ENCODE measurements at regions not wholly inside any gene's neighbourhood (a gene's known extent, or its start where the extent isn't known, plus 50 kb on each side); places are given as distances from the start of the nearest gene placed in this dataset.
A peak's percentile ranks its signal among the peaks of the same experiment; 100 is the strongest.

DNA sequence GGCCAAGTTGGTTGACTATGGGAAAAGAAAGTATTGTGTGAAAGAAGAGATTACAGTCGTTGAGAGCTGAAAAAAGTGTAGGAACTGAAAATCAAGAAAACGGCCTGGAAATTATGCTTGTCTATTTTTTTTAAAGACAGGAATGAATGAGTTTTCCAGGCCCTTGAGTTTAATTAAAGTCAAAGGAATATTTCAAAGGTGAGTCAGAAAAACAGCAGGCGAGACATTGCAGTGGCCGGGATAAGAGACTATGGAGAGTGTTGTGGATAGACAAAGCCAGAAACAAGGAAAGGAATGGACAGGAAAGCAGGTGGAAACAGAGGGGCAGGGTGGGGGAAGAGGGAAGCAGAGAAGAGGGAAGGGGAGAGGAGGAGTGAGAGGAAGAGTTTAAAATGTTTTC, 275.1 kb upstream of the LRTM1 start:
- H2AFZ ChIP-seq (ENCODE audit: low read length, unreplicated experiment) = no peak overlapping the region
- peaks cover 27% of the 10 kb centered on the region for H3K4me1 ChIP-seq (ENCODE audit: control insufficient read depth, insufficient read depth, low read length, unreplicated experiment)
- H3K4me3 ChIP-seq (ENCODE audit: low read depth, low read length) = no peak overlapping the region
- no peaks in the 10 kb centered on the region for H3K27me3 ChIP-seq (ENCODE audit: insufficient read depth, low read length)
- peak overlapping the region; percentile 85 for H3K27ac ChIP-seq (ENCODE audit: low read depth, low read length)
- H3K36me3 ChIP-seq (ENCODE audit: insufficient read depth, low read length) = no peaks in the 10 kb centered on the region
- no peaks in the 10 kb centered on the region for H3K79me2 ChIP-seq (ENCODE audit: control insufficient read depth, insufficient read depth, low read length, unreplicated experiment)

- H3K79me2 ChIP-seq (ENCODE audit: control insufficient read depth, insufficient read depth, low read length, unreplicated experiment) = no peaks in the 10 kb centered on the region
- peak overlapping the region; percentile 85 for H3K27ac ChIP-seq (ENCODE audit: low read depth, low read length)
- no peaks in the 10 kb centered on the region for H3K36me3 ChIP-seq (ENCODE audit: insufficient read depth, low read length)
- H3K27me3 ChIP-seq (ENCODE audit: insufficient read depth, low read length) = no peaks in the 10 kb centered on the region
- H3K4me1 ChIP-seq (ENCODE audit: control insufficient read depth, insufficient read depth, low read length, unreplicated experiment) = peaks cover 27% of the 10 kb centered on the region
- H2AFZ ChIP-seq (ENCODE audit: low read length, unreplicated experiment) = peak overlapping the region; percentile 55
- no peak overlapping the region for H3K4me3 ChIP-seq (ENCODE audit: low read depth, low read length)
These were observed 274.5 kb upstream of the LRTM1 start for GRCh38 chr3:55202326-55202725.

- no peaks in the 10 kb centered on the region for H3K27me3 ChIP-seq (ENCODE audit: insufficient read depth, low read length)
- H3K27ac ChIP-seq (ENCODE audit: low read depth, low read length) = peak overlapping the region; percentile 85
- H3K79me2 ChIP-seq (ENCODE audit: control insufficient read depth, insufficient read depth, low read length, unreplicated experiment) = no peaks in the 10 kb centered on the region
- H2AFZ ChIP-seq (ENCODE audit: low read length, unreplicated experiment) = peak overlapping the region; percentile 55
- peaks cover 27% of the 10 kb centered on the region for H3K4me1 ChIP-seq (ENCODE audit: control insufficient read depth, insufficient read depth, low read length, unreplicated experiment)
- no peak overlapping the region for H3K4me3 ChIP-seq (ENCODE audit: low read depth, low read length)
- no peaks in the 10 kb centered on the region for H3K36me3 ChIP-seq (ENCODE audit: insufficient read depth, low read length)
These were observed 273.9 kb upstream of the LRTM1 start for GRCh38 chr3:55201779-55202178.

- no peaks in the 10 kb centered on the region for H3K36me3 ChIP-seq (ENCODE audit: insufficient read depth, low read length)
- no peaks in the 10 kb centered on the region for H3K79me2 ChIP-seq (ENCODE audit: control insufficient read depth, insufficient read depth, low read length, unreplicated experiment)
- no peak overlapping the region for H2AFZ ChIP-seq (ENCODE audit: low read length, unreplicated experiment)
- no peaks in the 10 kb centered on the region for H3K27me3 ChIP-seq (ENCODE audit: insufficient read depth, low read length)
- H3K27ac ChIP-seq (ENCODE audit: low read depth, low read length) = no peak overlapping the region
- peaks cover 27% of the 10 kb centered on the region for H3K4me1 ChIP-seq (ENCODE audit: control insufficient read depth, insufficient read depth, low read length, unreplicated experiment)
- no peak overlapping the region for H3K4me3 ChIP-seq (ENCODE audit: low read depth, low read length)
These were observed 273.0 kb upstream of the LRTM1 start for GRCh38 chr3:55200906-55201305.

DNA sequence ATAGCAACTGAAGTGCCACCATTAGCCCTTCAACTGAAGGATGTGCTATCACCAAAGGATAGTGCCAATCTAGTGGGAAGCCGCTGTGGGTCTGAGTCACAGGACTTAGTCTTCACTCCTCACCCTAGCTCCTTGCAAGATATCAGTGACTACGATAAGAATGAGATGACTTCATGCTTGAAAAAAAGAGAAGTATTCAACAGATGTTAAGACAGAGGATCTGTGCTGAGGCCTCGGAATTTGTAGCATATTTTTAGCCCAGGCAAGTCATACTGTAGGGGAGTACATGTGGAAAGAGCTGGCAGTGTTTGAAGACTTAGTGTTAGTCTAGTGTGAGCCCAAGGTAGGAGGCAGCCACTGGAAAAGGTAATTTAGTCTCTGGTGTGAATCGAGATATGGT, 270.7 kb upstream of the LRTM1 start:
- no peaks in the 10 kb centered on the region for H3K36me3 ChIP-seq (ENCODE audit: insufficient read depth, low read length)
- 0 out of 2 replicates have a peak overlapping the region, but pooled peaks have one; percentile 2 for H3K27ac ChIP-seq (ENCODE audit: low read depth, low read length)

DNA sequence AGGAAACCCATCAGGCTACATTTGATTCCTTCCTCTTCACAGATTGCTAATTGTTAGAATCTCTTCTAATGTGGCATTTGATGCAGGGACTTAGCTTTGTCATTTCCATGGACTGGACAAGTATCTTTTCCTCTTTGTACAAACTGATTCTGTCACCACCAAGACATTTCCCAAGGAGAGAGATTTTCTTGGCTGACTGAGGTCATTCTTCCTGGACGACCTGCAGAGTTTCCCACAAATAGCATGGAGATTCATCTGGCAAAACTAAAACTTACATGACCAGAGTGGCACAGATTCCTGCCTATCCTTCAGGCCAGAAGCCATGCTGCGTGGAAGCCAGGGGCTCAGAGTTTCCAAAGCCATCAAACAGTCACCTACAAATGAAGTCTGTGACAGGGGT, 269.2 kb upstream of the LRTM1 start:
- no peak overlapping the region for H3K27ac ChIP-seq (ENCODE audit: low read depth, low read length)
- H3K4me1 ChIP-seq (ENCODE audit: control insufficient read depth, insufficient read depth, low read length, unreplicated experiment) = peaks cover 8% of the 10 kb centered on the region
- H3K27me3 ChIP-seq (ENCODE audit: insufficient read depth, low read length) = no peaks in the 10 kb centered on the region
- H2AFZ ChIP-seq (ENCODE audit: low read length, unreplicated experiment) = no peak overlapping the region
- no peaks in the 10 kb centered on the region for H3K79me2 ChIP-seq (ENCODE audit: control insufficient read depth, insufficient read depth, low read length, unreplicated experiment)
- H3K36me3 ChIP-seq (ENCODE audit: insufficient read depth, low read length) = no peaks in the 10 kb centered on the region
- H3K4me3 ChIP-seq (ENCODE audit: low read depth, low read length) = no peak overlapping the region

More for the DNA sequence above, 270.7 kb upstream of the LRTM1 start:
- Histone ChIP-seq H3K79me2 (ENCODE audit: control insufficient read depth, insufficient read depth, low read length, unreplicated experiment) (no peaks in the 10 kb centered on the region), H3K27me3 (ENCODE audit: insufficient read depth, low read length) (no peaks in the 10 kb centered on the region), H2AFZ (ENCODE audit: low read length, unreplicated experiment) (no peak overlapping the region), H3K4me1 (ENCODE audit: control insufficient read depth, insufficient read depth, low read length, unreplicated experiment) (peaks cover 15% of the 10 kb centered on the region), H3K4me3 (ENCODE audit: low read depth, low read length) (no peak overlapping the region)

GRCh38 chr3:55196495-55196894, 268.6 kb upstream of the LRTM1 start:
- Histone ChIP-seq H3K4me3 (ENCODE audit: low read depth, low read length) (no peak overlapping the region), H2AFZ (ENCODE audit: low read length, unreplicated experiment) (no peak overlapping the region)

GRCh38 chr3:55194376-55194775, 266.5 kb upstream of the LRTM1 start:
- no peaks in the 10 kb centered on the region for H3K79me2 ChIP-seq (ENCODE audit: control insufficient read depth, insufficient read depth, low read length, unreplicated experiment)
- no peaks in the 10 kb centered on the region for H3K36me3 ChIP-seq (ENCODE audit: insufficient read depth, low read length)
- H3K4me1 ChIP-seq (ENCODE audit: control insufficient read depth, insufficient read depth, low read length, unreplicated experiment) = peaks cover 11% of the 10 kb centered on the region
- H3K27me3 ChIP-seq (ENCODE audit: insufficient read depth, low read length) = no peaks in the 10 kb centered on the region
- no peak overlapping the region for H3K27ac ChIP-seq (ENCODE audit: low read depth, low read length)
- H3K4me3 ChIP-seq (ENCODE audit: low read depth, low read length) = no peak overlapping the region
- no peak overlapping the region for H2AFZ ChIP-seq (ENCODE audit: low read length, unreplicated experiment)

More at GRCh38 chr3:55196495-55196894, 268.6 kb upstream of the LRTM1 start:
- Histone ChIP-seq H3K79me2 (ENCODE audit: control insufficient read depth, insufficient read depth, low read length, unreplicated experiment) (no peaks in the 10 kb centered on the region), H3K27me3 (ENCODE audit: insufficient read depth, low read length) (no peaks in the 10 kb centered on the region), H3K27ac (ENCODE audit: low read depth, low read length) (no peak overlapping the region), H3K4me1 (ENCODE audit: control insufficient read depth, insufficient read depth, low read length, unreplicated experiment) (peaks cover 7% of the 10 kb centered on the region), H3K36me3 (ENCODE audit: insufficient read depth, low read length) (no peaks in the 10 kb centered on the region)

- Histone ChIP-seq H3K27ac (ENCODE audit: low read depth, low read length) (peak overlapping the region; percentile 86), H3K4me3 (ENCODE audit: low read depth, low read length) (no peak overlapping the region), H2AFZ (ENCODE audit: low read length, unreplicated experiment) (peak overlapping the region; percentile 47), H3K79me2 (ENCODE audit: control insufficient read depth, insufficient read depth, low read length, unreplicated experiment) (no peaks in the 10 kb centered on the region), H3K36me3 (ENCODE audit: insufficient read depth, low read length) (no peaks in the 10 kb centered on the region), H3K27me3 (ENCODE audit: insufficient read depth, low read length) (no peaks in the 10 kb centered on the region), H3K4me1 (ENCODE audit: control insufficient read depth, insufficient read depth, low read length, unreplicated experiment) (peaks cover 11% of the 10 kb centered on the region)
These were observed 264.3 kb upstream of the LRTM1 start for GRCh38 chr3:55191911-55192775.

DNA sequence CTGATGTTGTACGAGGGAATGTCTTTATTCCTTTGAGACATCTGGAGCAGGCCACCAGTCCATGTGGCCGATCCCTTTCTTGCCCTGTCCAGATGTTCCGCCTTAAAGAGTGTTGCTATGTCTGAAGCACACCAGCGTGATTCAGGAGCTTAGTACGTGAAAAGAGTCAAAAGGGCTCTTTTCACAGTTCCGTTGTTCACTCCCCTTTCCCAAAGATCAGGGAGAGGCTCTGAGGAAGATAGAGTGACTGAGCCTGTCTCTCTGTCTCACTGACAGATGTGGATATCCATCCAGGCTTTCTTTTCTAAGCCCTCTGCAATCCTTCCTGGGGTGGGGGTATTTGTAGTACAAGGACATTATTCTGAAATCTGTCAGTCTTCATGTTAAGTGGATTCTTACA, 262.5 kb upstream of the LRTM1 start:
- H2AFZ ChIP-seq (ENCODE audit: low read length, unreplicated experiment) = no peak overlapping the region
- H3K4me3 ChIP-seq (ENCODE audit: low read depth, low read length) = no peak overlapping the region
- H3K36me3 ChIP-seq (ENCODE audit: insufficient read depth, low read length) = no peaks in the 10 kb centered on the region
- no peaks in the 10 kb centered on the region for H3K27me3 ChIP-seq (ENCODE audit: insufficient read depth, low read length)
- H3K4me1 ChIP-seq (ENCODE audit: control insufficient read depth, insufficient read depth, low read length, unreplicated experiment) = peaks cover 11% of the 10 kb centered on the region
- peak overlapping the region; percentile 86; the same call in 1 of the 2 replicates for H3K27ac ChIP-seq (ENCODE audit: low read depth, low read length)
- no peaks in the 10 kb centered on the region for H3K79me2 ChIP-seq (ENCODE audit: control insufficient read depth, insufficient read depth, low read length, unreplicated experiment)

- Histone ChIP-seq H3K27ac (ENCODE audit: low read depth, low read length) (0 out of 2 replicates have a peak overlapping the region, but pooled peaks have one; percentile 3), H3K4me1 (ENCODE audit: control insufficient read depth, insufficient read depth, low read length, unreplicated experiment) (peaks cover 11% of the 10 kb centered on the region), H3K79me2 (ENCODE audit: control insufficient read depth, insufficient read depth, low read length, unreplicated experiment) (no peaks in the 10 kb centered on the region), H3K36me3 (ENCODE audit: insufficient read depth, low read length) (no peaks in the 10 kb centered on the region), H2AFZ (ENCODE audit: low read length, unreplicated experiment) (no peak overlapping the region), H3K4me3 (ENCODE audit: low read depth, low read length) (no peak overlapping the region), H3K27me3 (ENCODE audit: insufficient read depth, low read length) (no peaks in the 10 kb centered on the region)
These were observed 261.5 kb upstream of the LRTM1 start for GRCh38 chr3:55189359-55189801.
